Panc1 (cell line): ENCODE measurements at regions not wholly inside any gene's neighbourhood (a gene's known extent, or its start where the extent isn't known, plus 50 kb on each side); places are given as distances from the start of the nearest gene placed in this dataset.

ENCODE experiments used
- REST ChIP-seq, 2 experiments: IDR thresholded peaks; 2 replicates each; pipeline ENCODE4 v1.6.1; 2011 to 2012; ENCODE audit warnings: low read depth in 2 of 2, control low read depth in 1 of 2, low read length in 1 of 2, mild to moderate bottlenecking in 1 of 2, moderate library complexity in 1 of 2; ENCODE audit not compliant: insufficient read depth in 1 of 2
- SIN3A ChIP-seq: IDR thresholded peaks from 2 replicates; pipeline ENCODE4 v1.6.1; 2012; ENCODE audit warnings: low read depth, mild to moderate bottlenecking, low read length, moderate library complexity, borderline replicate concordance; ENCODE audit not compliant: insufficient read depth

- TF ChIP-seq SIN3A = no peak
- no peak for TF ChIP-seq REST (IDR thresholded peaks at IDR 0.05; ENCODE audit: insufficient read depth in 1 of 2, low read depth in 2 of 2, low read length in 1 of 2)
Observed at GRCh38 chr5:161022151-161022550, 170.1 kb upstream of the ATP10B start.
